ENCODE measurements at regions not wholly inside any gene's neighbourhood (a gene's known extent, or its start where the extent isn't known, plus 50 kb on each side); places are given as distances from the start of the nearest gene placed in this dataset.

GRCh38 chr5:174301848-174302625 lies 256.5 kb downstream of the NSG2 start:
- DNase-seq (ENCODE audit: low read depth, low spot score): no peak
- Histone ChIP-seq H3K27ac (no peak overlapping the region), H3K9me3 (ENCODE audit: low read depth, low read length) (no peaks in the 10 kb centered on the region), H3K9ac (ENCODE audit: insufficient read length) (no peak overlapping the region), H3K4me3 (no peak overlapping the region), H3K36me3 (ENCODE audit: insufficient read depth, low read length) (no peaks in the 10 kb centered on the region)
- TF ChIP-seq POLR2AphosphoS5 (IDR thresholded peaks at IDR 0.05; ENCODE audit: borderline replicate concordance, low read depth, low read length): no peak
- no peak for TF ChIP-seq EZH2 (IDR thresholded peaks at IDR 0.05)
- no peak for TF ChIP-seq FOXP2 (optimal IDR thresholded peaks at IDR 0.05; ENCODE audit: control extremely low read depth, extremely low read length, insufficient read depth)

- Histone ChIP-seq H3K27ac (no peak overlapping the region), H3K9me3 (ENCODE audit: low read depth, low read length) (no peaks in the 10 kb centered on the region), H3K9ac (ENCODE audit: insufficient read length) (no peak overlapping the region), H3K4me3 (no peak overlapping the region), H3K36me3 (ENCODE audit: insufficient read depth, low read length) (no peaks in the 10 kb centered on the region)
- no peak for DNase-seq (ENCODE audit: low read depth, low spot score)
- no peak for TF ChIP-seq FOXP2 (optimal IDR thresholded peaks at IDR 0.05; ENCODE audit: control extremely low read depth, extremely low read length, insufficient read depth)
- TF ChIP-seq EZH2 (IDR thresholded peaks at IDR 0.05): no peak
- no peak for TF ChIP-seq POLR2AphosphoS5 (IDR thresholded peaks at IDR 0.05; ENCODE audit: borderline replicate concordance, low read depth, low read length)
Measured at GRCh38 chr5:174303035-174303434, 257.5 kb downstream of the NSG2 start.

- Histone ChIP-seq H3K9ac (ENCODE audit: insufficient read length) (no peak overlapping the region), H3K36me3 (ENCODE audit: insufficient read depth, low read length) (no peaks in the 10 kb centered on the region), H3K9me3 (ENCODE audit: low read depth, low read length) (no peaks in the 10 kb centered on the region), H3K4me3 (no peak overlapping the region), H3K27ac (no peak overlapping the region)
- TF ChIP-seq FOXP2 (optimal IDR thresholded peaks at IDR 0.05; ENCODE audit: control extremely low read depth, extremely low read length, insufficient read depth) (no peak), EZH2 (IDR thresholded peaks at IDR 0.05) (no peak), POLR2AphosphoS5 (IDR thresholded peaks at IDR 0.05; ENCODE audit: borderline replicate concordance, low read depth, low read length) (no peak)
- no peak for DNase-seq (ENCODE audit: low read depth, low spot score)
Measured at GRCh38 chr5:174303437-174304045, 258.0 kb downstream of the NSG2 start.

- no peak overlapping the region for H3K4me3 ChIP-seq
- H3K27ac ChIP-seq: no peak overlapping the region
- no peak for DNase-seq (ENCODE audit: low read depth, low spot score)
- no peak for TF ChIP-seq EZH2 (IDR thresholded peaks at IDR 0.05)
- no peak for TF ChIP-seq POLR2AphosphoS5 (IDR thresholded peaks at IDR 0.05; ENCODE audit: borderline replicate concordance, low read depth, low read length)
- no peak for TF ChIP-seq FOXP2 (optimal IDR thresholded peaks at IDR 0.05; ENCODE audit: control extremely low read depth, extremely low read length, insufficient read depth)
- H3K9ac ChIP-seq (ENCODE audit: insufficient read length): no peak overlapping the region
- H3K9me3 ChIP-seq (ENCODE audit: low read depth, low read length): no peaks in the 10 kb centered on the region
- no peaks in the 10 kb centered on the region for H3K36me3 ChIP-seq (ENCODE audit: insufficient read depth, low read length)
Measured at GRCh38 chr5:174305241-174305681, 259.8 kb downstream of the NSG2 start.

- Histone ChIP-seq H3K27ac (no peak overlapping the region), H3K9me3 (ENCODE audit: low read depth, low read length) (no peaks in the 10 kb centered on the region), H3K9ac (ENCODE audit: insufficient read length) (no peak overlapping the region), H3K36me3 (ENCODE audit: insufficient read depth, low read length) (no peaks in the 10 kb centered on the region), H3K4me3 (no peak overlapping the region)
- no peak for DNase-seq (ENCODE audit: low read depth, low spot score)
- no peak for TF ChIP-seq EZH2 (IDR thresholded peaks at IDR 0.05)
- TF ChIP-seq POLR2AphosphoS5 (IDR thresholded peaks at IDR 0.05; ENCODE audit: borderline replicate concordance, low read depth, low read length): no peak
- TF ChIP-seq FOXP2 (optimal IDR thresholded peaks at IDR 0.05; ENCODE audit: control extremely low read depth, extremely low read length, insufficient read depth): no peak
Measured at GRCh38 chr5:174306345-174307030, 261.0 kb downstream of the NSG2 start.

GRCh38 chr5:174307031-174307408 lies 261.5 kb downstream of the NSG2 start:
- DNase-seq (ENCODE audit: low read depth, low spot score): no peak
- TF ChIP-seq FOXP2 (optimal IDR thresholded peaks at IDR 0.05; ENCODE audit: control extremely low read depth, extremely low read length, insufficient read depth) (no peak), EZH2 (IDR thresholded peaks at IDR 0.05) (no peak)
- H3K4me3 ChIP-seq: no peak overlapping the region
- H3K9me3 ChIP-seq (ENCODE audit: low read depth, low read length): no peaks in the 10 kb centered on the region
- H3K9ac ChIP-seq (ENCODE audit: insufficient read length): no peak overlapping the region
- no peak overlapping the region for H3K27ac ChIP-seq
- no peaks in the 10 kb centered on the region for H3K36me3 ChIP-seq (ENCODE audit: insufficient read depth, low read length)

GRCh38 chr5:174307656-174308271 lies 262.3 kb downstream of the NSG2 start:
- Histone ChIP-seq H3K9ac (ENCODE audit: insufficient read length) (no peak overlapping the region), H3K9me3 (ENCODE audit: low read depth, low read length) (no peaks in the 10 kb centered on the region), H3K4me3 (no peak overlapping the region), H3K27ac (no peak overlapping the region), H3K36me3 (ENCODE audit: insufficient read depth, low read length) (no peaks in the 10 kb centered on the region)
- TF ChIP-seq POLR2AphosphoS5 (IDR thresholded peaks at IDR 0.05; ENCODE audit: borderline replicate concordance, low read depth, low read length) (no peak), EZH2 (IDR thresholded peaks at IDR 0.05) (no peak), FOXP2 (optimal IDR thresholded peaks at IDR 0.05; ENCODE audit: control extremely low read depth, extremely low read length, insufficient read depth) (no peak)
- DNase-seq (ENCODE audit: low read depth, low spot score): no peak
